K562 (cell line): ENCODE measurements at regions not wholly inside any gene's neighbourhood (a gene's known extent, or its start where the extent isn't known, plus 50 kb on each side); places are given as distances from the start of the nearest gene placed in this dataset.

Experiments
- FOXM1 ChIP-seq, 2 experiments: fragments of 450-650 bp in 1 of 2; sonication (generic) in 1 of 2; formaldehyde crosslinking in 1 of 2; IDR thresholded peaks; 2 replicates each; pipeline versions ENCODE4 v1.6.1 to v1.9.0; 2017 to 2022; ENCODE audit warnings: low read depth in 2 of 2, mild to moderate bottlenecking in 2 of 2, missing genetic modification reagents in 1 of 2, moderate library complexity in 1 of 2
- MLLT1 ChIP-seq, 2 experiments: fragments of 450-650 bp; IDR thresholded peaks; 2 replicates each; pipeline ENCODE4 v1.6.1; 2016
- ZBTB40 ChIP-seq, 2 experiments: fragments of 450-650 bp in 1 of 2; sonication (generic) in 1 of 2; formaldehyde crosslinking in 1 of 2; IDR thresholded peaks; 2 replicates each; pipeline versions ENCODE4 v1.7.1 to v1.9.0; 2016 to 2022; ENCODE audit warnings: inconsistent platforms in 1 of 2, mild to moderate bottlenecking in 1 of 2, missing genetic modification reagents in 1 of 2
- ZNF76 ChIP-seq: fragments of 250-450 bp; sonication (Bioruptor Pico); IDR thresholded peaks from 2 replicates; pipeline ENCODE4 v1.4.0; 2020; ENCODE audit warnings: mild to moderate bottlenecking, moderate library complexity, borderline replicate concordance

- no peak for TF ChIP-seq ZBTB40 (IDR thresholded peaks at IDR 0.05)
- no peak for TF ChIP-seq ZBTB40 (CRISPR knock-in tag; IDR thresholded peaks at IDR 0.05)
- no peak for TF ChIP-seq FOXM1 (IDR thresholded peaks at IDR 0.05; ENCODE audit: low read depth)
- TF ChIP-seq FOXM1 (CRISPR knock-in tag; IDR thresholded peaks at IDR 0.05; ENCODE audit: low read depth) = no peak
- TF ChIP-seq MLLT1 (IDR thresholded peaks at IDR 0.05) = no peak
- no peak for TF ChIP-seq ZNF76 (CRISPR knock-in tag)
Observed at GRCh38 chr9:87229108-87229507, 268.6 kb upstream of the DAPK1 start (continued).
